Skeletal muscle tissue (tissue), 3 donors: ENCODE measurements at regions not wholly inside any gene's neighbourhood (a gene's known extent, or its start where the extent isn't known, plus 50 kb on each side); places are given as distances from the start of the nearest gene placed in this dataset.
"Not testable (repeated sequence)": the region's sequence is repeated elsewhere in the genome, so short reads cannot be mapped to it uniquely, and the experiment has no call there.

ENCODE experiments used
- H3K27ac ChIP-seq: one replicate; pipeline ENCODE4 v1.7.0; 2013; ENCODE audit warnings: mild to moderate bottlenecking, low read depth, low read length, inconsistent platforms
- H3K27me3 ChIP-seq, 3 donors: one replicate each; pipeline ENCODE4 v1.7.0; 2013; ENCODE audit warnings: low read length in 3 of 3; ENCODE audit not compliant: control insufficient read depth in 3 of 3, insufficient read depth in 3 of 3
- H3K36me3 ChIP-seq, 3 donors: one replicate each; pipeline ENCODE4 v1.7.0; 2013; ENCODE audit warnings: low read length in 3 of 3; ENCODE audit not compliant: control insufficient read depth in 3 of 3, insufficient read depth in 3 of 3
- H3K4me1 ChIP-seq, 3 donors: one replicate each; pipeline ENCODE4 v1.7.0; 2013; ENCODE audit warnings: low read length in 3 of 3, mild to moderate bottlenecking in 3 of 3; ENCODE audit not compliant: control insufficient read depth in 3 of 3, insufficient read depth in 3 of 3
- H3K4me3 ChIP-seq, 3 donors: one replicate each; pipeline ENCODE4 v1.7.0; 2013; ENCODE audit warnings: low read length in 3 of 3
- H3K9ac ChIP-seq, 3 donors: one replicate each; pipeline ENCODE4 v1.7.0; 2013; ENCODE audit warnings: low read length in 3 of 3, mild to moderate bottlenecking in 3 of 3, moderate library complexity in 2 of 3, low read depth in 1 of 3
- H3K9me3 ChIP-seq, 3 donors: one replicate each; pipeline ENCODE4 v1.7.0; 2013; ENCODE audit warnings: low read length in 3 of 3; ENCODE audit not compliant: control insufficient read depth in 3 of 3
- donor health status: Osteomylitis.

- no peaks in the 10 kb centered on the region for H3K4me1 ChIP-seq
- H3K9me3 ChIP-seq, result no peaks in the 10 kb centered on the region
- no peak overlapping the region for H3K4me3 ChIP-seq
- peaks cover 4 to 14% (median 10%) of the 10 kb centered on the region in 3 donors for H3K27me3 ChIP-seq
- H3K27ac ChIP-seq, result no peak overlapping the region
- no peak overlapping the region for H3K9ac ChIP-seq
- no peaks in the 10 kb centered on the region for H3K36me3 ChIP-seq
Observed at GRCh38 chr12:53867216-53868012, 71.2 kb upstream of the HOXC13 start.

DNA sequence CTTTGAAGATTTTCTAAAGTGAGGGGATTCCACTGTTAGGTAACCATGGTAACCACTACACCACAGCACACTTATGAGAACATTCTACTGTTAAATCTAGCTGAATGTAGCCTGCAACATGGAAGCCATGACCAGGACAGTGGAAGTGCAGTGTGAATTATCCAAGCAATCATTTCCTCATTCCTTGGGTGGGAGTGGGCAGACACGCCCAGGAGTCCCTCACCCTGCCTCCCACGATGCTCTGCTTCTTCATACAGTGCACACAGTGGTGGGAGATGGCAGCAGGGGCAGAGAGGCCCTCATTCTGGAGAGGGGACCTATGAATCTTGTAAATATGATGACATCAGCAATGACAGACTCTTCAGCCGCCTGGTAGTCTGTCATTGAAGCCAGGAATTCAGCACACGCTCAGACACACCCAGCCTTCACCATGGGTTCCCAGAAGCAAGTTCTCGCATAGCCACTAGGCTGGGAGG, 70.1 kb upstream of the HOXC13 start:
- Histone ChIP-seq H3K27ac (no peak overlapping the region), H3K27me3 (peaks cover 5 to 13% (median 6%) of the 10 kb centered on the region in 3 donors), H3K9ac (no peak overlapping the region), H3K36me3 (no peaks in the 10 kb centered on the region), H3K4me1 (no peaks in the 10 kb centered on the region), H3K4me3 (no peak overlapping the region), H3K9me3 (no peaks in the 10 kb centered on the region)

DNA sequence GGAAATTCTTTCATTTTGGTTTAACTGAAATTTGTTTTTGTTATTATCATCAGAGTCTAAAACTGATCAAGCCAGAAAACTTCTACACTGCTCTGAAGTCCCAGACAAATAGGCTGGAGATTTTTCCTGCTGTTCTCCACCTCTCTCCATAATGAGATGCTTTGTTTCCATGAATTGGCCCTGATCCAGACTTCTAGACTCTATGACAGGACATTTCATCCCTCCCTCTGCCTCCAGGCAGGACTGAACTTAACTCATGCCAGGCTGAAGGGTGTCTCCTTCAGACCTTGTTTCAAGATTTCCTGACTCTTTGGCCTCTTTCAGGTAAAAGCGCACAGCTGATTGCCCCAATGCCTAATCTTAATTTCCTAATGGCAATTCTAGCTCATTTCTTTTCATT, 69.1 kb upstream of the HOXC13 start:
- Histone ChIP-seq H3K36me3 (no peaks in the 10 kb centered on the region), H3K9me3 (no peaks in the 10 kb centered on the region), H3K4me3 (no peak overlapping the region), H3K4me1 (no peaks in the 10 kb centered on the region), H3K27ac (no peak overlapping the region), H3K9ac (no peak overlapping the region), H3K27me3 (peaks cover 5 to 13% (median 6%) of the 10 kb centered on the region in 3 donors)

DNA sequence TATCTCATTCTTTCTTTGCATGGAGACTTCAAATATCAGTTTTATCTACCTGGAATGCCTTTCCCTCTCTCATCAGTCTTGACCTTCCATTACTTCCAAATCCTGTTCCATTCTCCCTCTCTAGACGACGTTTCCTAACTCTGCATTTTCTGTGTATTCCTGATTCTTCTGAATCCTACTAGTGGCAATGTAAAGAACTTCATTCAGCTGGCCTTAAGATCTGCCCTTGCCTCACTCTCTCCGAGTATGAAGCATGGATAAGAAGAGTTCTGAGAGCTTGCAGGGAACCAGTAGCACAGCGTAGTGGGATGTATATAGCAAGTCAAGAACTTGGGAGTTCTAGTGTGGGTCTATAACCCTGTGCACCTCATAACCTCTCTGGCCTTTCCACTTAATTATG, 68.5 kb upstream of the HOXC13 start:
- Histone ChIP-seq H3K27me3 (peaks cover 5 to 15% (median 6%) of the 10 kb centered on the region in 3 donors), H3K27ac (no peak overlapping the region), H3K4me1 (no peaks in the 10 kb centered on the region), H3K36me3 (no peaks in the 10 kb centered on the region), H3K9me3 (no peaks in the 10 kb centered on the region), H3K4me3 (no peak overlapping the region), H3K9ac (no peak overlapping the region)

- no peak overlapping the region for H3K4me3 ChIP-seq
- H3K36me3 ChIP-seq, result no peaks in the 10 kb centered on the region
Observed at GRCh38 chr12:53871367-53871766, 67.3 kb upstream of the HOXC13 start.

GRCh38 chr12:53872367-53872766, 66.3 kb upstream of the HOXC13 start:
- no peaks in the 10 kb centered on the region for H3K4me1 ChIP-seq
- peaks cover 3 to 13% (median 5%) of the 10 kb centered on the region in 3 donors for H3K27me3 ChIP-seq
- H3K9ac ChIP-seq, result no peak overlapping the region
- H3K4me3 ChIP-seq, result no peak overlapping the region
- no peaks in the 10 kb centered on the region for H3K36me3 ChIP-seq
- no peak overlapping the region for H3K27ac ChIP-seq
- H3K9me3 ChIP-seq, result no peaks in the 10 kb centered on the region

More at GRCh38 chr12:53871367-53871766, 67.3 kb upstream of the HOXC13 start:
- H3K9ac ChIP-seq, result no peak overlapping the region
- H3K27me3 ChIP-seq, result peaks cover 5 to 14% (median 6%) of the 10 kb centered on the region in 3 donors
- H3K9me3 ChIP-seq, result no peaks in the 10 kb centered on the region
- no peak overlapping the region for H3K27ac ChIP-seq
- no peaks in the 10 kb centered on the region for H3K4me1 ChIP-seq

DNA sequence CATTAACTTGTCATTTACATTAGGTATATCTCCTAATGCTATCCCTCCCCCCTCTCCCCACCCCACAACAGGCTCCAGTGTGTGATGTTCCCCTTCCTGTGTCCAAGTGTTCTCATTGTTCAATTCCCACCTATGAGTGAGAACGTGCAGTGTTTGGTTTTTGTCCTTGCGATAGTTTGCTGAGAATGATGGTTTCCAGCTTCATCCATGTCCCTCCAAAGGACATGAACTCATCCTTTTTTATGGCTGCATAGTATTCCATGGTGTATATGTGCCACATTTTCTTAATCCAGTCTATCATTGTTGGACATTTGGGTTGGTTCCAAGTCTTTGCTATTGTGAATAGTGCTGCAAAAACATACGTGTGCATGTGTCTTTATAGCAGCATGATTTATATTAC, 60.7 kb upstream of the HOXC13 start:
- H3K4me1 ChIP-seq, H3K27ac ChIP-seq, H3K27me3 ChIP-seq, H3K9me3 ChIP-seq, H3K4me3 ChIP-seq, H3K9ac ChIP-seq, H3K36me3 ChIP-seq: not testable (repeated sequence)

DNA sequence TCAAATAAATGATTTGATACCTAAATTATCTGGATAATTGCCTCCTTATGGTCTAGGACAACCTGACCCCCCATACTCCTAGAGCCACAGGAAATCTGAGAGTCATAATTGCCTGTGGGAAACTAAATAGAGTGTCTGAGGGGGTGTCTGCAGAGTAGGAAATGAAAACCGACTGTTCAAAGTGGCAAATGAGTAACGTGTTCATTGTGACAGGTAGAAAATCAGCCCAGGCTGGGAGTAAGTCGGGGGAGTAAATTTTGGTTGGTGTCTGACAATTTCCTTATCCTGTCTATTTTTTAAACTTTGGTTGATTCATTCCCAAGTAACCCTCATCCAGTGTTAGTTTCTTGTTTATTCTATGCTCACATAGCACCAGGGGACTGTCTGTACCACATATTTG, 51.6 kb upstream of the HOXC13 start:
- no peaks in the 10 kb centered on the region for H3K9me3 ChIP-seq
- no peaks in the 10 kb centered on the region for H3K4me1 ChIP-seq
- H3K27ac ChIP-seq, result no peak overlapping the region
- no peak overlapping the region for H3K9ac ChIP-seq
- H3K27me3 ChIP-seq, result peaks cover 3 to 13% (median 3%) of the 10 kb centered on the region in 3 donors
- no peak overlapping the region for H3K4me3 ChIP-seq
- H3K36me3 ChIP-seq, result no peaks in the 10 kb centered on the region

DNA sequence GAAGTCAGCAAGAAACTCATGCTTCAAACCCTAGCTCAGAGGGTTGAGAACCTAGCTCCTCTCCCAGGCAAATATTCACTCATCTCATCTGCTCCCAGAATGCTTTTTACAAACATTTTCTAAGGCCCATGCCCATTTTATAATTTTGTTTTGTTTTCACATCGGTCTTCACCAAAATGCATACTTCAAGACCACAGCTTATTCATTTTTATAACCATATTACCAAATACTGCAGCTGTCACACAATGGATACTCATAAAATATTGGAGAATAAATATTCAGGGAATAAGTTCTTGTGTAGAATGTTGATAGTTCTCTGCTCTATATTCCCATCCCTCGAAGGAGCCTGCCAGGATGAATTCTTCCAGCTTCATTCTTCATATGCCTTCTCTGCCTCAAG, 50.8 kb upstream of the HOXC13 start:
- no peaks in the 10 kb centered on the region for H3K36me3 ChIP-seq
- H3K9ac ChIP-seq, result peak overlapping the region in 1 of 3 donors; percentile 12

More for the DNA sequence above, 50.8 kb upstream of the HOXC13 start:
- no peak overlapping the region for H3K27ac ChIP-seq
- no peaks in the 10 kb centered on the region for H3K4me1 ChIP-seq
- H3K9me3 ChIP-seq, result no peaks in the 10 kb centered on the region
- no peak overlapping the region for H3K4me3 ChIP-seq
- peaks cover 5 to 16% (median 9%) of the 10 kb centered on the region in 3 donors for H3K27me3 ChIP-seq
